HepG2 (cell line): ENCODE measurements at regions not wholly inside any gene's neighbourhood (a gene's known extent, or its start where the extent isn't known, plus 50 kb on each side); places are given as distances from the start of the nearest gene placed in this dataset.

ENCODE experiments used
- ATAC-seq: fragments of 200-7000 bp; cut with Tn5 transposase; 3 replicates; pipeline ENCODE4 v1.9.1; 2020; ENCODE audit warnings: mild to moderate bottlenecking, moderate library complexity
- BruUV-seq: library from RNA; stranded (reverse); fragments of 400-500 nt; replicated peaks from 2 replicates; lab custom pipeline; 2021; lab: Mats Ljungman, UMichigan
- CTCF ChIA-PET: fragments of 300-600 bp; formaldehyde crosslinking; extraction: SDS; loops from one replicate; lab custom pipeline; 2021; ENCODE audit warnings: low total read pairs, inconsistent platforms, low intra/inter-chr PET ratio; lab: Yijun Ruan, JAX
- POLR2A ChIA-PET: fragments of 350-600 bp; sonication (Branson Sonifier 250); formaldehyde crosslinking; loops from one replicate; lab custom pipeline; 2020; ENCODE audit warnings: antibody characterized with exemption, inconsistent platforms; lab: Yijun Ruan, JAX
- DNase-seq: peaks from one replicate; pipeline ENCODE4 v3.0.0-alpha.2; 2015; ENCODE audit warnings: low spot score
- FAIRE-seq: peaks from 3 replicates; lab custom pipeline; 2011; peaks lifted over from hg19 to GRCh38; lab: Jason Lieb, UNC
- H2AFZ ChIP-seq: one replicate; pipeline ENCODE4 v1.6.1; 2011; ENCODE audit warnings: low read length, inconsistent platforms
- H3K27ac ChIP-seq: fragments of 300-600 bp; 3 replicates; pipeline ENCODE4 v1.8.0; 2011; ENCODE audit warnings: mixed run types, mild to moderate bottlenecking, mixed read lengths, low read length, inconsistent platforms; ENCODE audit not compliant: insufficient read depth; ENCODE audit errors: extremely low read length
- H3K27me3 ChIP-seq, 2 experiments: fragments of 200-600 bp in 1 of 2; 2 replicates in 1 of 2; 3 replicates in 1 of 2; pipeline versions ENCODE4 v1.6.0 to v1.8.0; 2011; ENCODE audit warnings: low read length in 2 of 2, mild to moderate bottlenecking in 2 of 2, moderate library complexity in 2 of 2, inconsistent platforms in 1 of 2; ENCODE audit not compliant: insufficient read depth in 2 of 2, control insufficient read depth in 1 of 2
- H3K36me3 ChIP-seq, 2 experiments: fragments of 200-600 bp in 1 of 2; replicated peaks in 1 of 2; 2 replicates in 1 of 2; 3 replicates in 1 of 2; pipeline versions ENCODE4 v1.5.1 to v1.8.0; 2011; ENCODE audit warnings: low read length in 2 of 2, inconsistent platforms in 1 of 2; ENCODE audit not compliant: insufficient read depth in 2 of 2, control insufficient read depth in 1 of 2
- H3K4me1 ChIP-seq: 2 replicates; pipeline ENCODE4 v1.5.1; 2012; ENCODE audit warnings: low read length, inconsistent platforms; ENCODE audit not compliant: insufficient read depth
- H3K4me2 ChIP-seq: 2 replicates; pipeline ENCODE4 v1.6.0; 2011; ENCODE audit warnings: low read depth, low read length, inconsistent platforms
- H3K4me3 ChIP-seq, 3 experiments: fragments of 200-600 bp in 1 of 3; sonication (generic), shearing (Covaris generic) in 1 of 3; replicated peaks in 1 of 3; 2 replicates each; pipeline ENCODE4 v1.5.1; 2011 to 2016; ENCODE audit warnings: low read length in 3 of 3, inconsistent platforms in 2 of 3, low read depth in 2 of 3, mild to moderate bottlenecking in 2 of 3, control low read depth in 1 of 3, mixed read lengths in 1 of 3; ENCODE audit not compliant: insufficient read depth in 1 of 3
- H3K79me2 ChIP-seq: one replicate; pipeline ENCODE4 v1.6.1; 2011; ENCODE audit warnings: low read length, inconsistent platforms; ENCODE audit not compliant: insufficient read depth
- H3K9ac ChIP-seq: 2 replicates; pipeline ENCODE4 v1.6.0; 2011; ENCODE audit warnings: mild to moderate bottlenecking, low read depth, low read length, inconsistent platforms; ENCODE audit not compliant: insufficient read depth
- H3K9me3 ChIP-seq: 2 replicates; pipeline ENCODE4 v1.5.1; 2012; ENCODE audit warnings: mild to moderate bottlenecking, low read length
- H4K20me1 ChIP-seq: 2 replicates; pipeline ENCODE4 v1.6.0; 2011; ENCODE audit warnings: inconsistent platforms, mild to moderate bottlenecking, low read length, moderate library complexity; ENCODE audit not compliant: insufficient read depth
- FOXC1 ChIP-seq: sonication (generic); formaldehyde crosslinking; IDR thresholded peaks from 2 replicates; pipeline ENCODE4 v1.8.0; 2022; ENCODE audit warnings: mild to moderate bottlenecking, missing genetic modification reagents, borderline replicate concordance
- KLF12 ChIP-seq: sonication (generic); formaldehyde crosslinking; IDR thresholded peaks from 2 replicates; pipeline ENCODE4 v1.4.0; 2020; ENCODE audit warnings: missing genetic modification reagents, borderline replicate concordance
- NR2F6 ChIP-seq, 2 experiments: IDR thresholded peaks; 2 replicates each; pipeline ENCODE4 v1.6.1; 2016; ENCODE audit warnings: antibody characterized with exemption in 1 of 2, mild to moderate bottlenecking in 1 of 2
- POLR2A ChIP-seq, 2 experiments: IDR thresholded peaks; 2 replicates each; pipeline ENCODE4 v1.6.1; 2011; ENCODE audit warnings: low read depth in 2 of 2, low read length in 2 of 2, mild to moderate bottlenecking in 1 of 2, moderate library complexity in 1 of 2; ENCODE audit not compliant: insufficient read depth in 1 of 2
- ZNF20 ChIP-seq: sonication (generic); formaldehyde crosslinking; IDR thresholded peaks from 2 replicates; pipeline ENCODE4 v1.4.0; 2020; ENCODE audit warnings: mild to moderate bottlenecking, moderate library complexity, missing genetic modification reagents
- ZNF264 ChIP-seq: sonication (generic); formaldehyde crosslinking; IDR thresholded peaks from 2 replicates; pipeline ENCODE4 v1.4.0; 2020; ENCODE audit warnings: missing genetic modification reagents
- ZNF431 ChIP-seq: sonication (generic); formaldehyde crosslinking; IDR thresholded peaks from 2 replicates; pipeline ENCODE4 v1.9.0; 2022; ENCODE audit warnings: missing genetic modification reagents, low read depth, mild to moderate bottlenecking, borderline replicate concordance
- ZNF75D ChIP-seq: sonication (generic); formaldehyde crosslinking; IDR thresholded peaks from 2 replicates; pipeline ENCODE4 v1.8.1; 2023; ENCODE audit warnings: missing genetic modification reagents, mild to moderate bottlenecking, borderline replicate concordance
- whole genome bisulfite sequencing: methylation state at CpG from one replicate; pipeline ENCODE4 v1.1.6; 2017; ENCODE audit warnings: low lambda C conversion rate; 5-methylcytosine and 5-hydroxymethylcytosine counted together
- in situ Hi-C: cut with HindIII; loops from 2 replicates; pipeline ENCODE4 v1.10.0; 2017; ENCODE audit warnings: low pct_unique_long_range_greater_than_20kb; ENCODE audit not compliant: extremely low pct_ligation_motif_present
- intact Hi-C: fragments of 100-400 bp; cut with micrococcal nuclease; formaldehyde crosslinking; loops from one replicate; pipeline ENCODE4 v1.10.0; 2022; ENCODE audit not compliant: unreplicated experiment
- TF ChIP-seq, protein P1 (sequence below): IDR thresholded peaks from 2 replicates; pipeline ENCODE4 v1.6.1; 2016; ENCODE audit warnings: missing compliant biosample characterization, missing genetic modification reagents, borderline replicate concordance
- TF ChIP-seq, protein P2 (sequence below): sonication (generic); formaldehyde crosslinking; IDR thresholded peaks from 2 replicates; pipeline ENCODE4 v1.4.0; 2020; ENCODE audit warnings: missing genetic modification reagents

DNA sequence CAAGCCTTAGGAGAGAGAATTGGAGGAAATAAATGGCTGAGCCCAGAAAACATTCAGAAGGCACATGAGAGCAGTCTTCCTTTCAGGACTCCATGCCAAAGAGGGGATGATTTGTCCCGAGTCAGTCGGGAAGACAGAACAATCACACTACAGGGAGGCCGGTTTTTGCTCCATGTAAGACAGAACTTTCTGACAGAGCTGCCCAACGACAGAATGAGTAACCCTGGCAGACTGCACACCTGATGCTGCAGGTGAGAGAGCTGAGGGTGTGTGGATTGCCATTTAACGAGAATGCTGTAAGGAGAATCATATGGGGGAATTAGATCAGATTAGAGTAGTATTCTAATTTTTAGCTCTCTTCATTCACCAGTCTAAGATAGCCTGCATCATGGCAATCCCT, 533.0 kb downstream of the EPHB1 start (continued):
- TF ChIP-seq, protein P1, sequence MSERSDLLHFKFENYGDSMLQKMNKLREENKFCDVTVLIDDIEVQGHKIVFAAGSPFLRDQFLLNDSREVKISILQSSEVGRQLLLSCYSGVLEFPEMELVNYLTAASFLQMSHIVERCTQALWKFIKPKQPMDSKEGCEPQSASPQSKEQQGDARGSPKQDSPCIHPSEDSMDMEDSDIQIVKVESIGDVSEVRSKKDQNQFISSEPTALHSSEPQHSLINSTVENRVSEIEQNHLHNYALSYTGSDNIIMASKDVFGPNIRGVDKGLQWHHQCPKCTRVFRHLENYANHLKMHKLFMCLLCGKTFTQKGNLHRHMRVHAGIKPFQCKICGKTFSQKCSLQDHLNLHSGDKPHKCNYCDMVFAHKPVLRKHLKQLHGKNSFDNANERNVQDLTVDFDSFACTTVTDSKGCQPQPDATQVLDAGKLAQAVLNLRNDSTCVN (CRISPR knock-in tag), result no peak
- TF ChIP-seq NR2F6 (IDR thresholded peaks at IDR 0.05), result no peak
- TF ChIP-seq NR2F6 (CRISPR knock-in tag; IDR thresholded peaks at IDR 0.05), result no peak
- no peak for TF ChIP-seq ZNF20 (CRISPR knock-in tag)
- TF ChIP-seq ZNF264 (CRISPR knock-in tag), result no peak
- no peak for TF ChIP-seq KLF12 (CRISPR knock-in tag)
- no peak for TF ChIP-seq FOXC1 (CRISPR knock-in tag)

DNA sequence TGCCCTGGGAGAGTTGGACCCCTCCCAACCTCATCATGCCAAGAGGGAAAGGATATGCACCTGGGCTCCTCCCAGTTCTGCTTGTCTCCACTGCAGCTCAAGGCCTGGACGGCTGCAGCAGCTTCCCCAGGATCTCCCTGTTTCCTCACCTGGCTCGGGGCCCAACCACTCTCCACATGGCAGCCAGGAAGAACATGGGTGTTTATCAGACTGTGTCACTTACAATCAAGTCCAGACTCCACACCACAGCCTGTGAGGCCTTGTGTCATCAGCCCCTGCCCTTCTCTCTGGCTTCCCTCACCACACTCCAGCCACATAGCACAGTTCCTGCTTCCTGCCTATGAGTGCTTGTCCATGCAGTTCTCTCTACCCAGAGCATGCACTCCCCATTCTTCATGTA, 534.4 kb downstream of the EPHB1 start:
- no peak overlapping the region for H2AFZ ChIP-seq
- no peaks in the 10 kb centered on the region for H3K27me3 ChIP-seq
- H4K20me1 ChIP-seq, result no peaks in the 10 kb centered on the region
- ATAC-seq (no peak), FAIRE-seq (no peak), DNase-seq (no peak)
- H3K36me3 ChIP-seq, result no peaks in the 10 kb centered on the region
- WGBS, result 14% methylated on average over 2 of the region's 2 CpGs
- ChIA-PET POLR2A (no interaction called here), CTCF (no interaction called here)
- no peak for TF ChIP-seq ZNF431 (CRISPR knock-in tag)
- no peak for TF ChIP-seq ZNF75D
- TF ChIP-seq, protein P2, sequence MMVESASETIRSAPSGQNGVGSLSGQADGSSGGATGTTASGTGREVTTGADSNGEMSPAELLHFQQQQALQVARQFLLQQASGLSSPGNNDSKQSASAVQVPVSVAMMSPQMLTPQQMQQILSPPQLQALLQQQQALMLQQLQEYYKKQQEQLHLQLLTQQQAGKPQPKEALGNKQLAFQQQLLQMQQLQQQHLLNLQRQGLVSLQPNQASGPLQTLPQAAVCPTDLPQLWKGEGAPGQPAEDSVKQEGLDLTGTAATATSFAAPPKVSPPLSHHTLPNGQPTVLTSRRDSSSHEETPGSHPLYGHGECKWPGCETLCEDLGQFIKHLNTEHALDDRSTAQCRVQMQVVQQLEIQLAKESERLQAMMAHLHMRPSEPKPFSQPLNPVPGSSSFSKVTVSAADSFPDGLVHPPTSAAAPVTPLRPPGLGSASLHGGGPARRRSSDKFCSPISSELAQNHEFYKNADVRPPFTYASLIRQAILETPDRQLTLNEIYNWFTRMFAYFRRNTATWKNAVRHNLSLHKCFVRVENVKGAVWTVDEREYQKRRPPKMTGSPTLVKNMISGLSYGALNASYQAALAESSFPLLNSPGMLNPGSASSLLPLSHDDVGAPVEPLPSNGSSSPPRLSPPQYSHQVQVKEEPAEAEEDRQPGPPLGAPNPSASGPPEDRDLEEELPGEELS, result no peak
- TF ChIP-seq POLR2A (IDR thresholded peaks at IDR 0.05; ENCODE audit: insufficient read depth in 1 of 2, low read depth in 2 of 2, low read length in 2 of 2), result no peak
- no peak overlapping the region for H3K4me3 ChIP-seq
- no peaks in the 10 kb centered on the region for H3K79me2 ChIP-seq
- no peak overlapping the region for H3K27ac ChIP-seq
- intact Hi-C loops, result no loop called here
- H3K4me2 ChIP-seq, result no peak overlapping the region
- H3K4me1 ChIP-seq, result no peaks in the 10 kb centered on the region
- in situ Hi-C loops, result no loop called here
- no peak overlapping the region for H3K9ac ChIP-seq
- no TSS peak for BruUV-seq
- H3K9me3 ChIP-seq, result no peaks in the 10 kb centered on the region
